SK-N-SH (cell line): ENCODE measurements at regions not wholly inside any gene's neighbourhood (a gene's known extent, or its start where the extent isn't known, plus 50 kb on each side); places are given as distances from the start of the nearest gene placed in this dataset.
A peak's percentile ranks its signal among the peaks of the same experiment; 100 is the strongest.

Source experiments
- CTCF ChIA-PET: fragments of 300-600, 350-600 bp; formaldehyde crosslinking; extraction: SDS; loops from one replicate; lab custom pipeline; 2021; lab: Yijun Ruan, JAX
- POLR2A ChIA-PET: fragments of 350-600 bp; sonication (Branson Sonifier 250); formaldehyde crosslinking; extraction: SDS; loops from one replicate; lab custom pipeline; 2020; ENCODE audit warnings: antibody characterized with exemption, inconsistent platforms; lab: Yijun Ruan, JAX
- DNase-seq: peaks from one replicate; pipeline ENCODE4 v3.0.0; 2012
- H2AFZ ChIP-seq: fragments of 200-600 bp; sonication (generic); 2 replicates; pipeline ENCODE4 v1.8.1; 2016; ENCODE audit warnings: antibody characterized with exemption, mild to moderate bottlenecking, low read depth
- H3F3A ChIP-seq: fragments of 200-600 bp; sonication (generic); replicated peaks from 2 replicates; pipeline ENCODE3; 2016; ENCODE audit warnings: antibody characterized with exemption, mild to moderate bottlenecking; ENCODE audit not compliant: insufficient read depth
- H3K27ac ChIP-seq, 2 experiments: fragments of 200-500 bp in 1 of 2; fragments of 200-600 bp in 1 of 2; sonication (Bioruptor generic) in 1 of 2; sonication (generic), shearing (Covaris generic) in 1 of 2; 2 replicates each; pipeline versions ENCODE4 v1.5.1 to v1.6.1; 2014 to 2016; ENCODE audit warnings: low read depth in 2 of 2, inconsistent platforms in 1 of 2, low read length in 1 of 2, mild to moderate bottlenecking in 1 of 2, mixed read lengths in 1 of 2
- H3K27me3 ChIP-seq: fragments of 200-600 bp; sonication (generic), shearing (Covaris generic); 2 replicates; pipeline ENCODE4 v1.6.1; 2016; ENCODE audit warnings: mixed run types; ENCODE audit not compliant: insufficient read depth
- H3K36me3 ChIP-seq, 2 experiments: fragments of 200-500 bp in 1 of 2; fragments of 200-600 bp in 1 of 2; sonication (Bioruptor generic) in 1 of 2; sonication (generic) in 1 of 2; replicated peaks in 1 of 2; 2 replicates each; pipeline versions ENCODE3 to v1.5.1; 2014 to 2016; ENCODE audit warnings: low read length in 1 of 2, mild to moderate bottlenecking in 1 of 2; ENCODE audit not compliant: insufficient read depth in 2 of 2, control insufficient read depth in 1 of 2
- H3K4me1 ChIP-seq, 2 experiments: fragments of 200-500 bp in 1 of 2; fragments of 200-600 bp in 1 of 2; sonication (Bioruptor generic) in 1 of 2; sonication (generic), shearing (Covaris generic) in 1 of 2; 2 replicates each; pipeline versions ENCODE4 v1.5.1 to v1.6.1; 2014 to 2016; ENCODE audit warnings: low read depth in 1 of 2, low read length in 1 of 2, mixed run types in 1 of 2; ENCODE audit not compliant: insufficient read depth in 2 of 2, control insufficient read depth in 1 of 2
- H3K4me2 ChIP-seq: fragments of 200-600 bp; sonication (generic), shearing (Covaris generic); 2 replicates; pipeline ENCODE4 v1.6.1; 2017; ENCODE audit warnings: mixed run types
- H3K4me3 ChIP-seq, 2 experiments: fragments of 200-500 bp in 1 of 2; fragments of 200-600 bp in 1 of 2; sonication (Bioruptor generic) in 1 of 2; sonication (generic), shearing (Covaris generic) in 1 of 2; 2 replicates each; pipeline versions ENCODE4 v1.5.1 to v1.8.1; 2014 to 2016; ENCODE audit warnings: low read depth in 2 of 2, inconsistent platforms in 1 of 2, low read length in 1 of 2, mild to moderate bottlenecking in 1 of 2, mixed read lengths in 1 of 2, moderate library complexity in 1 of 2
- H3K79me2 ChIP-seq: fragments of 200-600 bp; sonication (generic); 2 replicates; pipeline ENCODE4 v1.8.1; 2017; ENCODE audit warnings: mild to moderate bottlenecking; ENCODE audit not compliant: insufficient read depth
- H3K9ac ChIP-seq: fragments of 200-600 bp; sonication (generic); 2 replicates; pipeline ENCODE4 v1.6.1; 2017; ENCODE audit warnings: mixed run types
- H3K9me2 ChIP-seq: fragments of 200-600 bp; sonication (generic); 2 replicates; pipeline ENCODE4 v1.6.1; 2017; ENCODE audit warnings: mixed run types
- H3K9me3 ChIP-seq: fragments of 200-600 bp; sonication (generic); 2 replicates; pipeline ENCODE4 v1.6.1; 2017; ENCODE audit warnings: mixed run types, mild to moderate bottlenecking, moderate library complexity
- H4K20me1 ChIP-seq: fragments of 200-600 bp; sonication (generic); 2 replicates; pipeline ENCODE4 v1.6.1; 2017; ENCODE audit warnings: mild to moderate bottlenecking, mixed run types; ENCODE audit not compliant: insufficient read depth
- CHD2 ChIP-seq: fragments of 150-350 bp; IDR thresholded peaks from 2 replicates; pipeline ENCODE4 v1.6.1; 2018; ENCODE audit warnings: low read length; ENCODE audit not compliant: partially characterized antibody
- EZH2phosphoT487 ChIP-seq: fragments of 200-600 bp; sonication (generic); IDR thresholded peaks from 2 replicates; pipeline ENCODE4 v1.6.1; 2017; ENCODE audit warnings: low read depth, mixed run types, mild to moderate bottlenecking, antibody characterized with exemption, moderate library complexity, borderline replicate concordance
- GABPA ChIP-seq: IDR thresholded peaks from 2 replicates; pipeline ENCODE4 v1.4.0; 2012; ENCODE audit warnings: low read depth, mild to moderate bottlenecking
- GATA2 ChIP-seq: sonication (generic); formaldehyde crosslinking; IDR thresholded peaks from 2 replicates; pipeline ENCODE4 v1.5.0; 2020; ENCODE audit warnings: mild to moderate bottlenecking, missing genetic modification reagents
- JUND ChIP-seq: IDR thresholded peaks from 2 replicates; pipeline ENCODE4 v1.4.0; 2012
- MEF2A ChIP-seq: IDR thresholded peaks from 2 replicates; pipeline ENCODE4 v1.4.0; 2012; ENCODE audit warnings: low read depth, borderline replicate concordance
- MXI1 ChIP-seq: IDR thresholded peaks from 2 replicates; pipeline ENCODE4 v1.6.1; 2012; ENCODE audit warnings: mild to moderate bottlenecking, low read depth, low read length, improper control_type of control experiment
- NRF1 ChIP-seq: IDR thresholded peaks from 2 replicates; pipeline ENCODE4 v1.6.1; 2012; ENCODE audit warnings: low read depth, mild to moderate bottlenecking, low read length
- RFX5 ChIP-seq: IDR thresholded peaks from 2 replicates; pipeline ENCODE4 v1.6.1; 2012; ENCODE audit warnings: mild to moderate bottlenecking, improper control_type of control experiment, low read length
- SMC3 ChIP-seq: IDR thresholded peaks from 2 replicates; pipeline ENCODE4 v1.6.1; 2012; ENCODE audit warnings: low read depth, low read length, improper control_type of control experiment
- USF1 ChIP-seq: IDR thresholded peaks from 2 replicates; pipeline ENCODE4 v1.4.0; 2012; ENCODE audit warnings: low read depth, borderline replicate concordance
- YY1 ChIP-seq: IDR thresholded peaks from 2 replicates; pipeline ENCODE4 v1.4.0; 2012; ENCODE audit warnings: low read depth, mild to moderate bottlenecking
- WGBS: methylation state at CpG from one replicate; pipeline ENCODE4 v1.1.6; 2017; ENCODE audit warnings: low lambda C conversion rate; 5-methylcytosine and 5-hydroxymethylcytosine counted together
- TF ChIP-seq, protein P1 (sequence below): IDR thresholded peaks from 2 replicates; pipeline ENCODE4 v1.4.0; 2012; ENCODE audit warnings: low read depth, borderline replicate concordance
- TF ChIP-seq, protein P2 (sequence below): fragments of 150-350 bp; IDR thresholded peaks from 2 replicates; pipeline ENCODE4 v1.6.1; 2017; ENCODE audit warnings: antibody characterized with exemption, low read length, low read depth, borderline replicate concordance

DNA sequence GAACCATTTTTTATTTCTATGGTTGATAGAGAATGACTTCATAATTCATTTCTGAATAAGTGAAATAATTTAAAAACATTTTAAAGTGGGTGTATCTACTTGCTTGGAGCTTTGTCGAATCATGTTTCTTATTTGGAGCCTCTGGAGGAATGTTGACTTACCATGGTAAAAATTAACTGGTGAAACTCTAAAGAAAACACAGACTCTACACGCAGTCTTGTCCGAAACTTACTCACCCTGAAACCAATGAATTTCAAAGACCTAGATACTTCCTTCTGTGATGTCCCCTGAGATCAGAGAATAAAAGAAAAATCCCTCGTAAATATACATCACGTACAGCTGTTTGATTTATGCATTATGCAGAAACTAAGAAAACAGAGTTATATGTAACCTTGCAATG is 665.2 kb upstream of the NRXN1 start (continued):
- TF ChIP-seq MEF2A, result no peak
- TF ChIP-seq, protein P1, sequence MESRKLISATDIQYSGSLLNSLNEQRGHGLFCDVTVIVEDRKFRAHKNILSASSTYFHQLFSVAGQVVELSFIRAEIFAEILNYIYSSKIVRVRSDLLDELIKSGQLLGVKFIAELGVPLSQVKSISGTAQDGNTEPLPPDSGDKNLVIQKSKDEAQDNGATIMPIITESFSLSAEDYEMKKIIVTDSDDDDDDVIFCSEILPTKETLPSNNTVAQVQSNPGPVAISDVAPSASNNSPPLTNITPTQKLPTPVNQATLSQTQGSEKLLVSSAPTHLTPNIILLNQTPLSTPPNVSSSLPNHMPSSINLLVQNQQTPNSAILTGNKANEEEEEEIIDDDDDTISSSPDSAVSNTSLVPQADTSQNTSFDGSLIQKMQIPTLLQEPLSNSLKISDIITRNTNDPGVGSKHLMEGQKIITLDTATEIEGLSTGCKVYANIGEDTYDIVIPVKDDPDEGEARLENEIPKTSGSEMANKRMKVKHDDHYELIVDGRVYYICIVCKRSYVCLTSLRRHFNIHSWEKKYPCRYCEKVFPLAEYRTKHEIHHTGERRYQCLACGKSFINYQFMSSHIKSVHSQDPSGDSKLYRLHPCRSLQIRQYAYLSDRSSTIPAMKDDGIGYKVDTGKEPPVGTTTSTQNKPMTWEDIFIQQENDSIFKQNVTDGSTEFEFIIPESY, result no peak
- TF ChIP-seq NRF1, result no peak

- no peaks in the 10 kb centered on the region for H4K20me1 ChIP-seq
- H3K27ac ChIP-seq, result peak overlapping the region in 1 of 2 experiments; percentile 13; a peak in 1 of 4 replicates
- H3K4me1 ChIP-seq, result peaks cover 0 to 6% of the 10 kb centered on the region in 2 experiments; a peak in 1 of 4 replicates
- 49% methylated on average over 1 of the region's 1 CpG for WGBS
- no peak overlapping the region for H3K9ac ChIP-seq
- H3K9me3 ChIP-seq, result no peaks in the 10 kb centered on the region
- H3K27me3 ChIP-seq, result no peaks in the 10 kb centered on the region
- H2AFZ ChIP-seq, result no peak overlapping the region
- no peaks in the 10 kb centered on the region for H3K79me2 ChIP-seq
- no peaks in the 10 kb centered on the region for H3K36me3 ChIP-seq
- TF ChIP-seq CHD2, result no peak
- TF ChIP-seq USF1, result no peak
- no peak for TF ChIP-seq JUND
- TF ChIP-seq, protein P2, sequence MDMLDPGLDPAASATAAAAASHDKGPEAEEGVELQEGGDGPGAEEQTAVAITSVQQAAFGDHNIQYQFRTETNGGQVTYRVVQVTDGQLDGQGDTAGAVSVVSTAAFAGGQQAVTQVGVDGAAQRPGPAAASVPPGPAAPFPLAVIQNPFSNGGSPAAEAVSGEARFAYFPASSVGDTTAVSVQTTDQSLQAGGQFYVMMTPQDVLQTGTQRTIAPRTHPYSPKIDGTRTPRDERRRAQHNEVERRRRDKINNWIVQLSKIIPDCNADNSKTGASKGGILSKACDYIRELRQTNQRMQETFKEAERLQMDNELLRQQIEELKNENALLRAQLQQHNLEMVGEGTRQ, result no peak
- TF ChIP-seq YY1, result no peak
- no peak for TF ChIP-seq GATA2
- TF ChIP-seq MXI1, result no peak
- no peak for TF ChIP-seq RFX5
- TF ChIP-seq SMC3, result no peak
- no peak for TF ChIP-seq GABPA
- TF ChIP-seq EZH2phosphoT487, result no peak
- H3F3A ChIP-seq, result peaks cover 3% of the 10 kb centered on the region
- H3K9me2 ChIP-seq, result no peaks in the 10 kb centered on the region
- ChIA-PET CTCF (interaction anchor here (1.1 kb wide), 1 partner anchor 16 kb away, joined by 4 read pairs; no protein-coding TSS in a partner anchor), POLR2A (no interaction called here)
- H3K4me2 ChIP-seq, result 0 out of 2 replicates have a peak overlapping the region, but pooled peaks have one; percentile 38
- DNase-seq, result no peak
- no peak overlapping the region for H3K4me3 ChIP-seq
Measured at GRCh38 chr2:51695531-51695930, 663.6 kb upstream of the NRXN1 start.
